ENCODE measurements at regions not wholly inside any gene's neighbourhood (a gene's known extent, or its start where the extent isn't known, plus 50 kb on each side); places are given as distances from the start of the nearest gene placed in this dataset.

- TF ChIP-seq CTCF (IDR thresholded peaks at IDR 0.05 in 2 of 3, conservative IDR thresholded peaks at IDR 0.05 in 1 of 3; ENCODE audit: insufficient read depth in 2 of 3, low read depth in 1 of 3, low read length in 3 of 3) (no peak), TBL1XR1 (IDR thresholded peaks at IDR 0.05; ENCODE audit: low read length in 2 of 2) (no peak), NFRKB (IDR thresholded peaks at IDR 0.05; ENCODE audit: low read depth) (no peak), CUX1 (CRISPR knock-in tag; IDR thresholded peaks at IDR 0.05) (no peak), POLR2A (conservative IDR thresholded peaks at IDR 0.05) (no peak), NFE2L1 (tag; IDR thresholded peaks at IDR 0.05; ENCODE audit: borderline replicate concordance, low read depth) (no peak), YY1 (IDR thresholded peaks at IDR 0.05; ENCODE audit: borderline replicate concordance in 1 of 3, control insufficient read depth in 1 of 3, extremely low read depth in 1 of 3, insufficient read depth in 3 of 3, insufficient read length in 1 of 3, insufficient replicate concordance in 2 of 3, low read depth in 1 of 3, low read length in 2 of 3) (no peak), ATF2 (CRISPR knock-in tag; IDR thresholded peaks at IDR 0.05) (no peak), KDM1A (IDR thresholded peaks at IDR 0.05) (no peak)
Measured at GRCh38 chr6:19444481-19444880, 392.7 kb upstream of the ID4 start.
